ENCODE measurements at regions not wholly inside any gene's neighbourhood (a gene's known extent, or its start where the extent isn't known, plus 50 kb on each side); places are given as distances from the start of the nearest gene placed in this dataset.

- no peak for TF ChIP-seq SIRT6 (IDR thresholded peaks at IDR 0.05; ENCODE audit: low read length)
- TF ChIP-seq RNF2 (IDR thresholded peaks at IDR 0.05; ENCODE audit: borderline replicate concordance, low read depth, low read length, missing control alignments, poor library complexity, severe bottlenecking), result no peak
Measured at GRCh38 chr4:184310881-184311709, 93.4 kb upstream of the ENPP6 start (continued).
